Smooth muscle cell (in vitro differentiated cells): ENCODE measurements at regions not wholly inside any gene's neighbourhood (a gene's known extent, or its start where the extent isn't known, plus 50 kb on each side); places are given as distances from the start of the nearest gene placed in this dataset.

Experiments used
- DNase-seq: peaks from one replicate; lab custom pipeline; 2025; ENCODE audit not compliant: unreplicated experiment; lab: John Stamatoyannopoulos, UW
- H2AFZ ChIP-seq: fragments of 200-600 bp; sonication (generic); 2 replicates; pipeline ENCODE4 v1.6.0; 2016; ENCODE audit warnings: antibody characterized with exemption, low read depth, mild to moderate bottlenecking
- H3F3A ChIP-seq: fragments of 200-600 bp; sonication (generic); 2 replicates; pipeline ENCODE4 v1.6.0; 2017; ENCODE audit warnings: antibody characterized with exemption, low read depth
- H3K27ac ChIP-seq: fragments of 200-600 bp; sonication (generic); 2 replicates; pipeline ENCODE4 v1.5.1; 2016; ENCODE audit warnings: low read depth, mild to moderate bottlenecking
- H3K27me3 ChIP-seq: fragments of 200-600 bp; sonication (generic); 2 replicates; pipeline ENCODE4 v1.6.1; 2016; ENCODE audit warnings: low read depth, mild to moderate bottlenecking
- H3K36me3 ChIP-seq: fragments of 200-600 bp; sonication (generic); 2 replicates; pipeline ENCODE4 v1.5.1; 2016; ENCODE audit warnings: low read depth
- H3K4me1 ChIP-seq: fragments of 200-600 bp; sonication (generic); 2 replicates; pipeline ENCODE4 v1.5.1; 2016; ENCODE audit warnings: low read depth
- H3K4me2 ChIP-seq: fragments of 200-600 bp; sonication (generic); 2 replicates; pipeline ENCODE4 v1.6.0; 2016; ENCODE audit warnings: mild to moderate bottlenecking
- H3K4me3 ChIP-seq: fragments of 200-600 bp; sonication (generic); 2 replicates; pipeline ENCODE4 v1.5.1; 2016; ENCODE audit warnings: mild to moderate bottlenecking
- H3K79me2 ChIP-seq: fragments of 200-600 bp; sonication (generic); 2 replicates; pipeline ENCODE4 v1.6.0; 2016; ENCODE audit warnings: low read depth, mild to moderate bottlenecking
- H3K9ac ChIP-seq: fragments of 200-600 bp; sonication (generic); 2 replicates; pipeline ENCODE4 v1.6.0; 2016; ENCODE audit warnings: low read depth
- H3K9me3 ChIP-seq: fragments of 200-600 bp; sonication (generic); replicated peaks from 2 replicates; pipeline ENCODE4 v1.5.1; 2016; ENCODE audit warnings: low read depth
- H4K20me1 ChIP-seq: fragments of 200-600 bp; sonication (generic); 2 replicates; pipeline ENCODE4 v1.6.0; 2016; ENCODE audit warnings: low read depth
- WGBS: methylation state at CpG from one replicate; pipeline ENCODE4 v1.1.7; 2016; ENCODE audit warnings: low lambda C conversion rate; 5-methylcytosine and 5-hydroxymethylcytosine counted together
- TF ChIP-seq, protein P1 (sequence below): fragments of 200-600 bp; sonication (generic); IDR thresholded peaks from 2 replicates; pipeline ENCODE4 v1.5.1; 2017; ENCODE audit warnings: borderline replicate concordance, mild to moderate bottlenecking, antibody characterized with exemption; ENCODE audit not compliant: insufficient read depth, poor library complexity, severe bottlenecking

DNA sequence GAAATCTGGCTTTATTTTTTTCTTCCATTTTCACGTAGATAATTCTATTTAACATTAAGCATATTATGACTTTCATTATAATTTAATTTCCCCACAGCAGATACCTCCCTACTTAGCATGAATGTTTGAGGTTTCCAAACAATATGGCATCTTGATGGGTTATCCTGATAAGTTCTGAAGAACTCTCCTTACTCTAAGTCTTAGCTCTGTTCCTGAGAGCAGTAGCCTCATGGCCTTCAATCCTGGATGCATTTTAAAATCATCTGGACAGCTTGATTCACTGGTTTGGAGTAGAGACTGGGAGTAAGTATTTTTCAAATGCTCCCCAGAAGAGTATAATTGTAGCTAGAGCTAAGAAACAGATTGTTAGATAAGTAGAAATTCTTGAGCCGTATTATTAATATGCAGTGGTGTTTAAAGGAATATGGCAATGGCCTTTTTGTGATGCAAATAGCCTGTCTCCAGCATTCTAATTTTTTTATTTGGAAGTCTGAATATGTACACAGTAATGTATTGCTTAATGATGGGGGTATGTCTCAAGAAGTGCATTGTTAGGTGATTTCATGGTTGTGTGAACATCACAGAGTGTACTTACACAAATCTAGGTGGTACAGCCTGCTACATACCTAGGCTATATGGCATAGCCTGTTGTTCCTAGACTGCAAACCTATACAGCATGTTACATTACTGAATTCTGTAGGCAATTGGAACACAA, 110.5 kb upstream of the EEF1E1 start:
- H2AFZ ChIP-seq = no peak overlapping the region
- no peak overlapping the region for H3K4me3 ChIP-seq
- no peak for DNase-seq
- no peaks in the 10 kb centered on the region for H3K9me3 ChIP-seq
- no peak overlapping the region for H3K4me2 ChIP-seq
- H3K27me3 ChIP-seq = no peaks in the 10 kb centered on the region
- no peaks in the 10 kb centered on the region for H3K36me3 ChIP-seq
- 94% methylated on average over 2 of the region's 2 CpGs for WGBS
- H3K79me2 ChIP-seq = no peaks in the 10 kb centered on the region
- TF ChIP-seq, protein P1, sequence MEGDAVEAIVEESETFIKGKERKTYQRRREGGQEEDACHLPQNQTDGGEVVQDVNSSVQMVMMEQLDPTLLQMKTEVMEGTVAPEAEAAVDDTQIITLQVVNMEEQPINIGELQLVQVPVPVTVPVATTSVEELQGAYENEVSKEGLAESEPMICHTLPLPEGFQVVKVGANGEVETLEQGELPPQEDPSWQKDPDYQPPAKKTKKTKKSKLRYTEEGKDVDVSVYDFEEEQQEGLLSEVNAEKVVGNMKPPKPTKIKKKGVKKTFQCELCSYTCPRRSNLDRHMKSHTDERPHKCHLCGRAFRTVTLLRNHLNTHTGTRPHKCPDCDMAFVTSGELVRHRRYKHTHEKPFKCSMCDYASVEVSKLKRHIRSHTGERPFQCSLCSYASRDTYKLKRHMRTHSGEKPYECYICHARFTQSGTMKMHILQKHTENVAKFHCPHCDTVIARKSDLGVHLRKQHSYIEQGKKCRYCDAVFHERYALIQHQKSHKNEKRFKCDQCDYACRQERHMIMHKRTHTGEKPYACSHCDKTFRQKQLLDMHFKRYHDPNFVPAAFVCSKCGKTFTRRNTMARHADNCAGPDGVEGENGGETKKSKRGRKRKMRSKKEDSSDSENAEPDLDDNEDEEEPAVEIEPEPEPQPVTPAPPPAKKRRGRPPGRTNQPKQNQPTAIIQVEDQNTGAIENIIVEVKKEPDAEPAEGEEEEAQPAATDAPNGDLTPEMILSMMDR = no peak
- no peaks in the 10 kb centered on the region for H3F3A ChIP-seq
- no peaks in the 10 kb centered on the region for H3K4me1 ChIP-seq
- no peaks in the 10 kb centered on the region for H4K20me1 ChIP-seq
- no peak overlapping the region for H3K27ac ChIP-seq
- no peak overlapping the region for H3K9ac ChIP-seq

DNA sequence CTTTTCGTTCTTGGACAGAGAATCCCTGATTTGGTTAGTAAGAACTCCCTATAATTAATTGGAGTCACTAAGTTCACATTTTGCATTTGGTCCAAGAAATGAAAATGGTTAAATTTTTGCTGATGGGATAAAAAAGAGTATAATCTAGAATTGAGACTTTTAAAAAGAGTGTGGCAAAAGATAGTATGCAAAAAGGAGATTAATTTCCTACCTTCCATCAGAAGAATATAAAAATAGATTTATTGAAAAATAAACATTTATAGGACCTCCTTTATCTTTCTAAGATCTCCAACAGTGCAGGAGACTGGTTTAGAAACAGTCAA, 105.5 kb upstream of the EEF1E1 start:
- no peak overlapping the region for H3K27ac ChIP-seq
- H3K4me2 ChIP-seq = no peak overlapping the region
- no peaks in the 10 kb centered on the region for H3K27me3 ChIP-seq
- H2AFZ ChIP-seq = no peak overlapping the region
- peaks cover 6% of the 10 kb centered on the region for H3K4me1 ChIP-seq
- no peak overlapping the region for H3K9ac ChIP-seq
- no peaks in the 10 kb centered on the region for H4K20me1 ChIP-seq
- H3K9me3 ChIP-seq = no peaks in the 10 kb centered on the region
- DNase-seq = no peak
- TF ChIP-seq, protein P1 = no peak
- H3F3A ChIP-seq = no peaks in the 10 kb centered on the region
- WGBS = 91% methylated on average over 1 of the region's 1 CpG
- H3K36me3 ChIP-seq = no peaks in the 10 kb centered on the region
- H3K79me2 ChIP-seq = no peaks in the 10 kb centered on the region
- no peak overlapping the region for H3K4me3 ChIP-seq

DNA sequence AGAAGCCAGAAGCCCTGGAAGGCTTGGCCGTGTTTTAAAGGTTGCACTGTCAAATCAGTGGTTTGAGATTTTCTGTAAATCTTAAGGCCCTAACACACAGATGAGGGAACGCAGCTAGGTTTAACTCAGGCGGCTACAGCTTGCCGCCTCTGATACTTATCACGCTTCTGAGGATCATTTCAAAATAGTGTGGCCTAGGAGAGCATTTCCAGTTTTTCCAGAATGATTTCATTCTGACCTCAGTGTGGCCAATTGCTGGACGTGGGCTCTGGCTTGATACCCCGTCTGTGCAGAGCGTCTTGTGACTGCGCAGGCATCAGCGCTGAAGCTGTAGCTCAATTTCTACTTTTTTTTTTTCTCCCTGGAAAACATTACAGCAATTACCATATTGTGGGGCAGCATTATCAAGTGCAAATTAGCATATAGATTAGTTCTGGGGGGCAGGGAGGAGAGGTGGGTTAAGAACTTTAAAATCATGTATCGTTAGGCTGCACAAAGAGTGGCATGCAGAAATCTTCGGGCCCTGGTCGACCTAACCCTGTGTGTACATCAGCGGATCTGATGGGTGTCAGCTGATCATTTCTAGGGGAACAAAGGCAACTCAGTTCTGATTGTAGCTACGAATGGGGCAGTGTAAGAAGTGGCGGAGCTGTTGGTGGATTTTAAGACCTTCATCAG, 105.0 kb upstream of the EEF1E1 start:
- Histone ChIP-seq H2AFZ (no peak overlapping the region), H3K79me2 (no peaks in the 10 kb centered on the region), H3K9ac (no peak overlapping the region), H4K20me1 (no peaks in the 10 kb centered on the region), H3K4me1 (peaks cover 6% of the 10 kb centered on the region), H3K4me3 (no peak overlapping the region), H3K27me3 (no peaks in the 10 kb centered on the region), H3K4me2 (no peak overlapping the region), H3K27ac (no peak overlapping the region), H3F3A (no peaks in the 10 kb centered on the region), H3K36me3 (no peaks in the 10 kb centered on the region), H3K9me3 (no peaks in the 10 kb centered on the region)
- 81% methylated on average over 16 of the region's 16 CpGs for WGBS
- DNase-seq = no peak
- TF ChIP-seq, protein P1 = no peak

DNA sequence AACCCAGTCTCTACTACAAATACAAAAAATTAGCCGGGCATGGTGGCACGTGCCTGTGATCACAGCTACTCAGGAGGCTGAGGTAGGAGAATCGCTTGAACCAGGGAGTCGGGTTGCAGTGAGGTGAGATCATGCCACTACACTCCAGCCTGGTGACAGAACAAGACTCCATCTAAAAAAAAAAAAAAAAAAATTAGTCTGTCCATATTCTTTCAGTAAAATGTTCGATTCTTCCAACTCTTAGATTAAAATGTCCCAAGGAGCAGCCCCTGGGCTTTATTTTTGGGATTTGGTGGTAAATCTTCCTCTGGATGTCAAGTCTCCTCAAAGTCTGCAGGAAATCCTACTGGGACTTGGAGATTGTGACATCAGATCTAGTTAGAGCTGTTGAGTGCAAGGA, 101.0 kb upstream of the EEF1E1 start:
- H3K79me2 ChIP-seq = no peaks in the 10 kb centered on the region
- H4K20me1 ChIP-seq = no peaks in the 10 kb centered on the region
- no peaks in the 10 kb centered on the region for H3K27me3 ChIP-seq
- TF ChIP-seq, protein P1 = no peak
- H3K4me3 ChIP-seq = no peak overlapping the region
- no peak overlapping the region for H3K27ac ChIP-seq
- no peaks in the 10 kb centered on the region for H3K9me3 ChIP-seq
- H3K36me3 ChIP-seq = no peaks in the 10 kb centered on the region
- H3K4me1 ChIP-seq = peaks cover 6% of the 10 kb centered on the region
- H3K9ac ChIP-seq = no peak overlapping the region
- no peak for DNase-seq
- H3F3A ChIP-seq = no peaks in the 10 kb centered on the region
- H2AFZ ChIP-seq = no peak overlapping the region
- no peak overlapping the region for H3K4me2 ChIP-seq
- 85% methylated on average over 5 of the region's 5 CpGs for WGBS
